HTR-8/SVneo (cell line): ENCODE measurements at regions not wholly inside any gene's neighbourhood (a gene's known extent, or its start where the extent isn't known, plus 50 kb on each side); places are given as distances from the start of the nearest gene placed in this dataset.

Experiments used
- DNase-seq: peaks from one replicate; pipeline ENCODE4 v3.0.0; 2011; ENCODE audit warnings: low spot score, mixed read lengths; ENCODE audit not compliant: insufficient read length
- FAIRE-seq: peaks from 2 replicates; lab custom pipeline; 2011; peaks lifted over from hg19 to GRCh38; lab: Jason Lieb, UNC

DNA sequence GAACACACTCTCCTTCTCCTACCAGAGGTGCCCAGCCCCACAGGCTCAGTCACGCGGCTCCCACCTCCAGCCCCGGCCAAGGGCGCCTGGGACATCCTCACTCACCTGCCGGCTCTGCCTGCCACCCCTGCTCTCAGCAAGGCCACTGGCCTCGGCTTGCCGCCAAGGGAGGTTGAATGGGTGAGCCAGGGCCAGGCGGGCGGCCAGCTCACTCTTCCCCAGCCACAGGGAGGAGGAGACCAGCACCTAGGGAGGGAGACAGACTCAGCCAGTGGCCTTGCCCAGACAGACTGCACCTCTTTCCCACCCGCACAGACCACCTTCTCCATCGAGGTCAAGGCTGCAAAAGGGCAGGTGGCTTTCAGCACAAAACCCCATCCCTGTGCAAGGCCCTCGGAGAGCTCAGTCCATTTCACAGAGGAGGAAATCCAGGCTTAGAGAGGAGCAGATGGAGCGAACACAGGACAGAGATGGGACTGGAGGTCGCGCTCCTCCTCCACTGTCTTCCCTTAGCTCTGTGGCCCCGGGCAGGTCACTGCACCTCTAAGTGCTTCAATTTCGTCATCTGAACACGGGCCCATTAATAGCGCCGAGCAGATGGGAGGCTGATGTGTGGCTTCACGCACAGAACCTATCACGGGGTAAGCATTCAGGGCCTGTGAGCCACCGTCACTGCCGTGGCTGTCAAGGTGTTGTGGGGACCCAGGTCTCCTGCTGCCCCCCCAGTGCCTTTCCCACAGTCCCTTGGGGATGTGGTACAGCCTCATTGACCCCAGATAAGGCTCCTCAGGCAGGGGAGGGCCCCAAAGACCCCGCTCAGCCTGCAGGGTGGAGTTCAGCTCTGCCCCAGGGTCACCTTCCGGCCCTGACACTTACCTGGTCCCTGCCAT, 56.1 kb downstream of the RMI2 start:
- FAIRE-seq: no peak
- DNase-seq: no peak

GRCh38 chr16:11402051-11402744, 56.9 kb downstream of the RMI2 start:
- no peak for FAIRE-seq
- no peak for DNase-seq

GRCh38 chr16:11402745-11403533, 57.7 kb downstream of the RMI2 start:
- FAIRE-seq (peak; percentile 62), DNase-seq (no peak)

DNA sequence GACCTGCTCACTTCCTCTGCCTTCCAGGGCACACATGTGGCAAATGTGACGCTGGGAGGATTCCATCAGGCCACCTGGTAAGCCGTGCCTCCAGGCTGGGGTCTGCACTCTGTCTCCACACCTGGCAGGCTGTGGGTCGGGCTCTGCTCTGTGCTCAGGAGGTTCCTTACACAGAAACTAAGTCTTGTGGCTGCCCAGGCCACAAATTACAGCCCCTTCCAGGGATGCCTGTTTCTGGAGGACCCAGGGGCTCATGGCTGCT, 58.2 kb downstream of the RMI2 start:
- FAIRE-seq (no peak), DNase-seq (no peak)

- FAIRE-seq: no peak
- DNase-seq: no peak
These were observed 58.7 kb downstream of the RMI2 start for GRCh38 chr16:11403920-11404319.

DNA sequence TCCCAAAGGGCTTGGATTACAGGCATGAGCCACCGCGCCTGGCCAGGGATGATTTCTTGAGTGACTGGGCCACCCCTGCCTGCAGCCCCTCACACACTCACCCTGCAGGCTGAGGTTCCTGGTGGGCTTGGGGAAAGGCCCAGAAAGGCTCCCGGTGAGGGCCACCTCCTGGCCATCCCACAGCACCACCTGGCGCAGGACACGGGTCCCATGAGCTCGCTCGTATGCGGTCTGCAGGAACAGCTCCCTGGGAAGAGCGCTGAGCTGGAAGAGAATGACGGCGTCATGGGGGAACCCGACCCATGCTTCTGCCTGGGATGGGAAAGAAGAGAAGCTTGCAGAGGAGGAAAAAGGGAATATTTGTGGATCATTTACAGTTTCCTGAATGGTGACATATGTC, 59.3 kb downstream of the RMI2 start:
- DNase-seq (no peak), FAIRE-seq (no peak)

- FAIRE-seq: peak; percentile 59
These were observed 60.3 kb downstream of the RMI2 start for GRCh38 chr16:11405331-11406176.

DNA sequence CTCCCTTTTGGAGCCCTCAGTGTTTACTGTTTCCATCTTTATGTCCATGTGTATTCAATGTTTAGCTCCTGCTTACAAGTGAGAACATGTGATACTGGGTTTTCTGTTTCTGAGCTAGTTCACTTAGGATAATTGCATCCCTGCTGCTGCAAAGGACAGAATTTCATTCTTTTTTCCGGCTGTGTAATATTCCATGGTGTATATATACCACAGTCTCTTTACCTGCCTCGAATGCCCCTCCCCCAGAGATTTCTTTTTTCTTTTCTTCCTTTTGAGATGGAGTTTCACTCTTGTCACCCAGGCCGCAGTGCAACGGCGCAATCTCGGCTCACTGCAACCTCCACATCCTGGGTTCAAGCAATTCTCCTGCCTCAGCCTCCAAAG, 60.9 kb downstream of the RMI2 start:
- DNase-seq (no peak), FAIRE-seq (no peak)

More at GRCh38 chr16:11405331-11406176, 60.3 kb downstream of the RMI2 start:
- DNase-seq: peak; percentile 34

DNA sequence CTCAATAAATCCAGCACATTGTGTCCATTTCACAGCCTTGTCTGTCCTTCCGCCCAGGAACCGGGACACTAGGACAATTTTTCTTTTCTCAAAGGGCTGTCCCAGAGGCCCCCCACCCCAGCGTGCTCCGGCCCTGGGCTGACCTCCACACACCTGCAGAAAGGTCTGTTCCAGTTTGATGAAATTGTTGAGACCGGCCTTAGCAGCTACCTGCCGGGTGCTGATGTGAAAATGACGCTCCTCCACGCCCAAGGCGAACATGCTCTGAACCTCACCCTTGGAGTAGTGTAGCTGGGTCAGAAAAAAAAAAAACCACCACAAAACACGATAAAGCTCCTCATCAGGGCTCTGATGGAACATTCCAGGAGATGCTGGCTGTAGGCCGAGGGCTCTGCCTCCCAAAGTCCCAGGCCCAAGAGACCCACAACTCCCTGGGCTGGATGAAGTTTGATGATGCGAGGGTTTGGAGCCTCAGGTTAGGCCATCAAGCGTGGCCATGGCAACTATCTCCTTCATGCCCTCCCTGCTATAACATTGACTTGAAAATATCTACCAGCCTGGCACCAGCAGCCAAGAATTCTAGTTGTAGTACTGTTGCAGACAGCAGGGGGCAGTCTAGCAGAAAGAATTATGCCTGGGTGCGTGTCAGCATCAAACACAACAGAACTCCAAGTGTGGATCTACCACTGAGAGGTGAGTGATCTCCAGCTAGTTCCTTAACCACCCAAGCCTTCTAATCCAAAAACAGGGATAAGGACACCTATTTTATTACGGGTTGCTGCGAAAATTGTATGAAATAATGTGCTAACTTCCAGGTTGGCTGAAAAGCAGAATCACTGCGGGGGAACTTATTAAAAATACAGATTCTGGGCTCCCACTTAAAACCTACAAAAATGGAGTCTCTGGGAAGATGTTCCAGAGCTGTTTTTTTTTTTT, 62.1 kb downstream of the RMI2 start:
- FAIRE-seq (peak; percentile 60), DNase-seq (peak; percentile 89)

- DNase-seq: no peak
- no peak for FAIRE-seq
These were observed 63.0 kb downstream of the RMI2 start for GRCh38 chr16:11408216-11408615.

GRCh38 chr16:11409398-11409797, 64.1 kb downstream of the RMI2 start:
- no peak for DNase-seq
- FAIRE-seq: no peak

GRCh38 chr16:11410376-11411058, 65.3 kb downstream of the RMI2 start:
- DNase-seq: no peak

GRCh38 chr16:11411059-11411550, 65.8 kb downstream of the RMI2 start:
- FAIRE-seq (no peak), DNase-seq (no peak)

More at GRCh38 chr16:11410376-11411058, 65.3 kb downstream of the RMI2 start:
- no peak for FAIRE-seq

DNA sequence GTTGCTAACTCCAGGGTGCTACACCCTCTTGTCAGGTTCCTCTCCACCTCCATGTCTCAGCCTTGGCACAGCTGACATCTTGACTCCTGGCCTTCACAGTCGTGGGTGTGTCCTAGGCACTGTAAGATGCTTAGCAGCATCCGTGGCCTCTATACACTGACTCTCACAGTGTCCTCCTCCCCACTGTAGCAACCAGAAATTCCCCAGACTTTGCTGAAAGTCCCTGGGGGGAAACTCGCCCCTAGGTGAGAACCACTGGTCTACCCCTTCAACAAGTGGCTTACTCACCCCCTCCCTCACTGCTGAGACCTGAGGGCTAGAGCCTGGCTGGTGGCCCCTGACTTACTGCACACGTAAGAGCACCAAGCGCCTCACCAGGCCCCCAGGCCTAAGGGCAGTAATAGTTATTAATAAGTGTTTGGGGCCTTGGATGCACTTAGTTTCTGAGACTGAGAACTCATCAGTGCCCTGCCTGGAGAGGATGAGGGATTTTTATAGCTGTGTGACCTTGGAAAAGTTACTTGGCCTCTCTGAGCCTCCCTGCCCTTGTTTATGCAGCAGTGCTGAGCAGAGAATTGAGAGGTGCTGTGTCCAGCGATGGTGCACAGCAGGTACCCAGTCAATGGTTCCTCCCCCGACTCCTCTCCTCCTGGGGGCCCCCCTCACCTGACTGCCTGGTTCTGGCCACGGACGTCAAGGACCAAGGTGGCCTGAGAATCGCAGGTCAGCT, 67.1 kb downstream of the RMI2 start:
- DNase-seq: no peak
- no peak for FAIRE-seq

DNA sequence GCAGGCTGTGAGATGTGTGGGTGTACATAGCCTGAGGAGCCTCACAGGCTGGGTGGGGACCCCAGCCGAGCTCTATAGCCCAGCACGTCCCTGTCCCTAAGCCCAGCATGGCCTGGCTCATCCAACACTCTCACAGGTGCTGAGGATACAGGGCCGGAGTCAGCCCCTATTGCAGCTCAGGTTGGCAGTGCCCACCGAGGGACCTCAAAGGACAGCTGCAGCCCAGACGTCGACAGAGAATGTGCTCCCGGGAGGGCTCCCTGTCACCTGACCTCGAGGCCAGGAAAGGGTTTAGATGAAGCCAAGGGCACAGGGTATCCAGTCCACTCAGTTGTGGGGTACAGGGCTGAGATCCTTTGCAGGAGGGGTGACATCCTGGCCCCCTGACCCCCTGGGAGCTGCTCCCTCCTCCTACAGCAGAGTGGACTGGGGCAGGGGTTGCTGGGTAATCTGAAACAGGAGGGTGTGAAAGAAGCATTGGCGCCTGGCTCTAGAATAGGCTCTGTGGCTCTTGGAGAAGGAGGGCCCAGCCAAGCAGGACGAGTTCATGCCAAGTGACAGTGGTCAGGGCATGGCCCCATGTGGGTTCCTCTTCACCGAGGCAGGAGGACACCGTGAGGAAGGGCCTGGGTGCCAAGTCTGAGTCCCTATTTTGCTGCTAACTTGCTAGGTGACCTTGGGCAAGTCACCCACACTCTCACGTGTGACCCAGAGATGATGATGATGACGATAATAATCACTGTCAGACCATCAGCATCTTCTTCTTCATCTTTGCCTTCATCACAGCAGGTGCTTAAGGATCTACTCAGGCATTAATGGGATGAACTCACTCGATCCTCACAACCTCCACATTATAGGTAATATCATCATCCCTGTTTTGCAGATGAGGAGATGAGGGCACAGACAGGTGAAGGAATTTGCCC, 68.0 kb downstream of the RMI2 start:
- DNase-seq (no peak), FAIRE-seq (peak; percentile 23)

- FAIRE-seq (no peak), DNase-seq (no peak)
These were observed 68.8 kb downstream of the RMI2 start for GRCh38 chr16:11413907-11414595.
